ENCODE measurements at regions not wholly inside any gene's neighbourhood (a gene's known extent, or its start where the extent isn't known, plus 50 kb on each side); places are given as distances from the start of the nearest gene placed in this dataset.

DNA sequence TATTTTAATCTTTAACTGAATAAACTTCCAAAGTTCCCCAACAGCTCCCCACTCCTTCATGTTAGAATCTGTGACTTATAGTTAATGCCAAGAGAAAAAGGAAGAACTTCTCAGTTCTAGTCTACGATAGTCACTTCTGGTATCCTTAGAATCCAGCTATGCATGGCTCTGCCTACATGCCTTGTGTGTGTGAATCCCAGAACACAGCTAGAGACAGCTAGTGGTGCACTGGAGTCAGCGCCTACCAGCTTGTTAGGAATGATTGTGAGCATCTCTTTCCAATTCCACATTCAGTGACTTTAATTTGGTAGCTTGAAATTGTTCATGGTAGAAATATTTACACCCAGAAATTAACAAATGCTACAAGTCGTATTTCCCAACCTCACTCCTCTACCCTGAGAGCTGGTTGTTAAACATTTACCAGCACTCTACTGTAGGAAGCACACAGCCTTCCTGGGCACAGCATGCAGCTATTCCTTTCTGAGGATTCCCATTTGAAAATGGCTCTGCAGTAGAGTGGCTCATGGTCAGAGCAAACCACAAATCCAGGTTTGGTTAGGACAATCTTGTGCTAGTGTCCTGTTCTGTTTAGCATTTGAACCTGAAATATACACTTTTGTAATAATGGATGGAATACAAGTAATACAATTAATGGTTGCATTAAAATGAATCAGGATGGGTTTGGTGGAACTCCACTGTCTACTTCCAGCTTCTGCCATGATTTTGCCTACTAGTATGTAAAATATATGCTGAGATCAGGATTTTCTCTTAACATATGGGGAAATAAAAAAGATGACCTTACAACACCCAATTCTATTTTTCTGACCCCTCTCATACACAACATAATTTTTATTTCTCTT, 371.0 kb upstream of the GBE1 start:
- no peak overlapping the region for H3K27ac ChIP-seq (ENCODE audit: low read length)
- H3F3A ChIP-seq (ENCODE audit: insufficient read depth, low read length), result no peaks in the 10 kb centered on the region
- H4K20me1 ChIP-seq (ENCODE audit: insufficient read depth, low read length), result no peaks in the 10 kb centered on the region
- no peak for DNase-seq
- H3K9me3 ChIP-seq (replicated peaks; ENCODE audit: insufficient read depth, low read length), result no peaks in the 10 kb centered on the region
- H3K27me3 ChIP-seq (replicated peaks; ENCODE audit: insufficient read depth, low read length), result no peaks in the 10 kb centered on the region
- H3K9me2 ChIP-seq (replicated peaks; ENCODE audit: insufficient read depth, low read length), result no peaks in the 10 kb centered on the region
- no peak overlapping the region for H2AFZ ChIP-seq (ENCODE audit: low read length)
- H3K4me3 ChIP-seq (ENCODE audit: low read length), result no peak overlapping the region
- H3K4me1 ChIP-seq (ENCODE audit: low read length), result no peaks in the 10 kb centered on the region
- H3K4me2 ChIP-seq (ENCODE audit: low read depth, low read length), result no peak overlapping the region
- no peaks in the 10 kb centered on the region for H3K36me3 ChIP-seq (replicated peaks; ENCODE audit: insufficient read depth, low read length)
- H3K9ac ChIP-seq (ENCODE audit: low read length), result no peak overlapping the region
- H3K79me2 ChIP-seq (ENCODE audit: low read length), result no peaks in the 10 kb centered on the region
- TF ChIP-seq, protein P1, sequence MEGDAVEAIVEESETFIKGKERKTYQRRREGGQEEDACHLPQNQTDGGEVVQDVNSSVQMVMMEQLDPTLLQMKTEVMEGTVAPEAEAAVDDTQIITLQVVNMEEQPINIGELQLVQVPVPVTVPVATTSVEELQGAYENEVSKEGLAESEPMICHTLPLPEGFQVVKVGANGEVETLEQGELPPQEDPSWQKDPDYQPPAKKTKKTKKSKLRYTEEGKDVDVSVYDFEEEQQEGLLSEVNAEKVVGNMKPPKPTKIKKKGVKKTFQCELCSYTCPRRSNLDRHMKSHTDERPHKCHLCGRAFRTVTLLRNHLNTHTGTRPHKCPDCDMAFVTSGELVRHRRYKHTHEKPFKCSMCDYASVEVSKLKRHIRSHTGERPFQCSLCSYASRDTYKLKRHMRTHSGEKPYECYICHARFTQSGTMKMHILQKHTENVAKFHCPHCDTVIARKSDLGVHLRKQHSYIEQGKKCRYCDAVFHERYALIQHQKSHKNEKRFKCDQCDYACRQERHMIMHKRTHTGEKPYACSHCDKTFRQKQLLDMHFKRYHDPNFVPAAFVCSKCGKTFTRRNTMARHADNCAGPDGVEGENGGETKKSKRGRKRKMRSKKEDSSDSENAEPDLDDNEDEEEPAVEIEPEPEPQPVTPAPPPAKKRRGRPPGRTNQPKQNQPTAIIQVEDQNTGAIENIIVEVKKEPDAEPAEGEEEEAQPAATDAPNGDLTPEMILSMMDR (IDR thresholded peaks at IDR 0.05; ENCODE audit: low read length), result no peak
- no peak for TF ChIP-seq EZH2 (optimal IDR thresholded peaks at IDR 0.05; ENCODE audit: low read depth, low read length)
- TF ChIP-seq EZH2phosphoT487 (IDR thresholded peaks at IDR 0.05; ENCODE audit: low read length), result no peak

DNA sequence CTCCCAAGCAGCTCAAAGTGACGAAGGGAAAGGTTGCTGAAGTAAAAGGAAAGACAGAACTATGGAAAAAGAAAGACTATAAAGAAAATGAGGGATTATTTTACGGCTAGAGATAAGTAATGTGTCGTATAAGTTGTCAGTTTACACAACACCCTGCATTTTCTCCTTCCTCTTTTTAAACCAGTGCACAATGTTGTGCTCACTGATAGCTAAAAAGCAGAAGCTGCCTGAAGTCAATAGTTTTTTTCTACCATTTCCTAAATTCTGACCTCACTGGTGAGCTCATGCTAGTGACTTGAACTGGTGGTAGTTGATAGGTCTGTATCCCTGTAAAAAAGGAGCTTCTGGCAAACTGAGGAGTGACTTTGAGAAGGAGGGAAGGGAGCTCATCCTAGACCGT, 368.6 kb upstream of the GBE1 start:
- H2AFZ ChIP-seq (ENCODE audit: low read length), result no peak overlapping the region
- no peaks in the 10 kb centered on the region for H3K9me3 ChIP-seq (replicated peaks; ENCODE audit: insufficient read depth, low read length)
- no peaks in the 10 kb centered on the region for H3K36me3 ChIP-seq (replicated peaks; ENCODE audit: insufficient read depth, low read length)
- no peak overlapping the region for H3K9ac ChIP-seq (ENCODE audit: low read length)
- no peaks in the 10 kb centered on the region for H3K9me2 ChIP-seq (replicated peaks; ENCODE audit: insufficient read depth, low read length)
- no peaks in the 10 kb centered on the region for H3K27me3 ChIP-seq (replicated peaks; ENCODE audit: insufficient read depth, low read length)
- no peak overlapping the region for H3K4me2 ChIP-seq (ENCODE audit: low read depth, low read length)
- TF ChIP-seq EZH2 (optimal IDR thresholded peaks at IDR 0.05; ENCODE audit: low read depth, low read length) (no peak), EZH2phosphoT487 (IDR thresholded peaks at IDR 0.05; ENCODE audit: low read length) (no peak)
- TF ChIP-seq, protein P1 (IDR thresholded peaks at IDR 0.05; ENCODE audit: low read length), result no peak
- H4K20me1 ChIP-seq (ENCODE audit: insufficient read depth, low read length), result no peaks in the 10 kb centered on the region
- no peaks in the 10 kb centered on the region for H3F3A ChIP-seq (ENCODE audit: insufficient read depth, low read length)
- no peak overlapping the region for H3K27ac ChIP-seq (ENCODE audit: low read length)
- H3K79me2 ChIP-seq (ENCODE audit: low read length), result no peaks in the 10 kb centered on the region
- no peak for DNase-seq
- no peak overlapping the region for H3K4me3 ChIP-seq (ENCODE audit: low read length)
- H3K4me1 ChIP-seq (ENCODE audit: low read length), result no peaks in the 10 kb centered on the region

DNA sequence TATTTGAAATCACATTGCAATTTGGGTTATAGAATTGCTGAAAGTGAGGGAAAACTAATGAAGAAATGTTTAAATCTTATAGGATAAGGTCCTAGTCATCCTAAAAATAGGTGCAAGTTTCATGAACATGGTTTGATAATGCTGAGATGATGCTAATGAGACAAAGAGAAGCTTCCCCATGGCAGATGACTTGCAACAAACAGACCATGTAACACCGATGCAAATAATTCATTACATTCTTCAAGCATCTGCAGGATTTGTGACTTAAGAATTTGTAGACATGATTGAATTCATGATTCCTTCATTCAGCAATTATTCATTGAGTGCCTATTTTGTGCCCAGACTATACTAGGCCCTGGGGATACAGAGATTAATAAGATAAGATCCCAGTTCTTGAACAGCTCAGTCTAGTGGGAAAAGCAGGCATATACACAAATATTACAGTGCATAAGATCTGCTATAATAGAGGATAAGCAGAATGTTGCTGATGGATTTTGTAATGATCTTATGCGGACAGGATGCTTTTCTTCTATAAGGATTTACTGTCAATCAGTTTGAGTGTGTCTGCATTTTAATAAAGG, 367.9 kb upstream of the GBE1 start:
- Histone ChIP-seq H3K79me2 (ENCODE audit: low read length) (no peaks in the 10 kb centered on the region), H3K4me2 (ENCODE audit: low read depth, low read length) (no peak overlapping the region), H3F3A (ENCODE audit: insufficient read depth, low read length) (no peaks in the 10 kb centered on the region), H3K27me3 (replicated peaks; ENCODE audit: insufficient read depth, low read length) (no peaks in the 10 kb centered on the region), H3K9me3 (replicated peaks; ENCODE audit: insufficient read depth, low read length) (no peaks in the 10 kb centered on the region), H3K4me3 (ENCODE audit: low read length) (no peak overlapping the region), H3K27ac (ENCODE audit: low read length) (no peak overlapping the region), H2AFZ (ENCODE audit: low read length) (no peak overlapping the region), H4K20me1 (ENCODE audit: insufficient read depth, low read length) (no peaks in the 10 kb centered on the region), H3K9me2 (replicated peaks; ENCODE audit: insufficient read depth, low read length) (no peaks in the 10 kb centered on the region), H3K9ac (ENCODE audit: low read length) (no peak overlapping the region), H3K4me1 (ENCODE audit: low read length) (no peaks in the 10 kb centered on the region), H3K36me3 (replicated peaks; ENCODE audit: insufficient read depth, low read length) (no peaks in the 10 kb centered on the region)
- no peak for DNase-seq
- TF ChIP-seq, protein P1 (IDR thresholded peaks at IDR 0.05; ENCODE audit: low read length), result no peak
- no peak for TF ChIP-seq EZH2phosphoT487 (IDR thresholded peaks at IDR 0.05; ENCODE audit: low read length)
- no peak for TF ChIP-seq EZH2 (optimal IDR thresholded peaks at IDR 0.05; ENCODE audit: low read depth, low read length)

All from MM.1S (cell line).